ENCODE measurements at regions not wholly inside any gene's neighbourhood (a gene's known extent, or its start where the extent isn't known, plus 50 kb on each side); places are given as distances from the start of the nearest gene placed in this dataset.

DNA sequence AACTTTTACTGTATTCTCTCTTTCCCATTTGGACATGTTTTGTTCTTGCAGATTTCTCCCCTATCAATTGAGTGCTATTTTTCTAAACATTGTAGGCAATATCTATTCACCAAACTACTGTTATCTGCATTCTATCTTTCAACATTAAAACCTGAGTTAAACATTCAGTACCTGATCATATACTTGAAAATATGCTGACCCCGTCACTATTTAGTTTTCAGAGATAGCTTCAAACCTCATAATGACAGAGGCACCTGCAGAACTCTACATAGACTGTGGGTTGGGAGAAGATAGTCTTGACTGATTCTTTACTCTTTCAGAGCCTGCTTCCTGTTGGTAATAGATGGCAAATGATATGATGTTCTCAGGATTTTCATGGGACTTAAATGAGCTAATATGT is 965.7 kb upstream of the GOT2 start:
- TF ChIP-seq, protein P1, sequence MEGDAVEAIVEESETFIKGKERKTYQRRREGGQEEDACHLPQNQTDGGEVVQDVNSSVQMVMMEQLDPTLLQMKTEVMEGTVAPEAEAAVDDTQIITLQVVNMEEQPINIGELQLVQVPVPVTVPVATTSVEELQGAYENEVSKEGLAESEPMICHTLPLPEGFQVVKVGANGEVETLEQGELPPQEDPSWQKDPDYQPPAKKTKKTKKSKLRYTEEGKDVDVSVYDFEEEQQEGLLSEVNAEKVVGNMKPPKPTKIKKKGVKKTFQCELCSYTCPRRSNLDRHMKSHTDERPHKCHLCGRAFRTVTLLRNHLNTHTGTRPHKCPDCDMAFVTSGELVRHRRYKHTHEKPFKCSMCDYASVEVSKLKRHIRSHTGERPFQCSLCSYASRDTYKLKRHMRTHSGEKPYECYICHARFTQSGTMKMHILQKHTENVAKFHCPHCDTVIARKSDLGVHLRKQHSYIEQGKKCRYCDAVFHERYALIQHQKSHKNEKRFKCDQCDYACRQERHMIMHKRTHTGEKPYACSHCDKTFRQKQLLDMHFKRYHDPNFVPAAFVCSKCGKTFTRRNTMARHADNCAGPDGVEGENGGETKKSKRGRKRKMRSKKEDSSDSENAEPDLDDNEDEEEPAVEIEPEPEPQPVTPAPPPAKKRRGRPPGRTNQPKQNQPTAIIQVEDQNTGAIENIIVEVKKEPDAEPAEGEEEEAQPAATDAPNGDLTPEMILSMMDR (IDR thresholded peaks at IDR 0.05; ENCODE audit: low read depth, low read length, poor library complexity, severe bottlenecking) = no peak
- TF ChIP-seq EZH2phosphoT487 (IDR thresholded peaks at IDR 0.05; ENCODE audit: borderline replicate concordance, low read length) = no peak

All from DOHH2 (cell line).